KG1 (cell line): ENCODE measurements at regions not wholly inside any gene's neighbourhood (a gene's known extent, or its start where the extent isn't known, plus 50 kb on each side); places are given as distances from the start of the nearest gene placed in this dataset.
"Not testable (repeated sequence)": the region's sequence is repeated elsewhere in the genome, so short reads cannot be mapped to it uniquely, and the experiment has no call there.

Source experiments
- DNase-seq: peaks from one replicate; lab custom pipeline; 2025; lab: John Stamatoyannopoulos, UW

DNA sequence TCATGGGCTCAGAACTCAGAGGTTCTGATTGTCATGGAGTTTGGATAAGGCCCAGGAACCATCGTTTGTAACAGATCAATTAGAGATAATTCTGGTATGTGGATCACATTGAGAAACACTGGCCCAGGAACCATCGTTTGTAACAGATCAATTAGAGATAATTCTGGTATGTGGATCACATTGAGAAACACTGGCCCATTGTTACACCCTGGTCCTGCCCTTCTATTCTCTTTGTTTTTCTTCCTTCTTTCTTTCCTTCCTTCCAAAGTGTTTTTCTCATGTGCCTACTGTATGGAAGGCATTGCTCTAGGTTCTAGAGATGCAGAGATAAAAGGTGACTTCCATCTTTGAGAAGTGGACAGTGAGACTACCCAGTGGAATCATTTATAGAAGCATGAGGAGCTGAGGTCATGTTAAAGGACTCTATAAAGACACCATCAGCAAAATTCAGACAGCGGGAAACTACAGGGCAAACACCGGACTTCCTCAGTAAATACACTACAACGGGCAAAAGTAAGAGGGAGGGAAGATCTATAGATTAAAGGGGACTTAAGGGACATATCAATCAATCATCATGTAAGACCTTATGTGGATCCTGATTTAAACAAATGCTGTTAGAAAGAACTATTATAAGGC lies 153.8 kb downstream of the UNC5CL start:
- DNase-seq: no peak

DNA sequence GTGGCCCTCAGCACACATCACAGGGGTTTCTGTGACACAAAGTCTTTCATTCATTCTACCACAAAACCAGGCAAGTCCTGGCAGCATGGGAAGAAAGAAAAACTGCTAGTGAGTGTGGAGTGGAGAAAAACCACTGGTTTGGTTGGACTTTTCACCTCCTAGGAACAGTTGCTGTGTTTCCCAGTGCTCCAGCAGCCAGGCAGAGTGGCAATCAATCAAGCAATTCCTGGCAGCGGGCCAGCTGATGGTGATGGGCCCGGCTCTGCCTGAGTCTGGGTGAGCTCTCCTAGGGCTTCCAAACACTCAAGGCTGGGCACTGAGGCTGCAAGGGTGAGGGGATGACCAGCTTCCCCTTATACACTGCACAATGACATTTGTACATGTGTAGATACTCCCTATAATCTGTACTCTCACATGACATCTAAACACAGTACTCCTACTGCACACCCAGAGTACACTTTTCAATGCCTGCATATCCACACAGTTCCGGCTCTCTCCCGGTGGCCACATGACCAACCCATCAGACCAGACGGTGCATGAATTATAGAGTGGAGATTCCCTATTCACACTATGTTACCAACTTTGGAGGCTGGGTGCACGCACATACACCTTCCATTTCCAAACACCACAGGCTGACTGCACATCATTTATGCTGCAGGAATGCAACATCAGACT lies 156.6 kb downstream of the UNC5CL start:
- DNase-seq: no peak

DNA sequence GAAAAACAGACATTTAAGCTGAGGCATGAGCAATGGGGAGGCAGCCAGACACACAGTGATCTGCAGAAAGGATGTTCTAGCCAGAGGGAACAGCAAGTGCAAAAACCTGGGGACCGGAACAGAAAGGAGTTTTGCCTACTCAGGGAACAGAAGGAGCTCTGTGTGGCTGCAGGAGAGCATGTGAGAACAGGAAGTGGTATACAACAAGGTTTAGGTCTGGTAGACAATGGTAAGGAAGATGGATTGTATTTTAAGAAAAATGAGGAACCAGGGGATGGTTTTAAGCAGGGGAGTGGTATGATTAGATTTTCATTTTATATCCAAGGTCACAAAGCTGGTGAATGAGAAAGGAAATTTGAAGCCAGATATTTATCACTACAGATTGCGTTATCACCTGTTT lies 157.5 kb downstream of the UNC5CL start:
- DNase-seq: no peak

DNA sequence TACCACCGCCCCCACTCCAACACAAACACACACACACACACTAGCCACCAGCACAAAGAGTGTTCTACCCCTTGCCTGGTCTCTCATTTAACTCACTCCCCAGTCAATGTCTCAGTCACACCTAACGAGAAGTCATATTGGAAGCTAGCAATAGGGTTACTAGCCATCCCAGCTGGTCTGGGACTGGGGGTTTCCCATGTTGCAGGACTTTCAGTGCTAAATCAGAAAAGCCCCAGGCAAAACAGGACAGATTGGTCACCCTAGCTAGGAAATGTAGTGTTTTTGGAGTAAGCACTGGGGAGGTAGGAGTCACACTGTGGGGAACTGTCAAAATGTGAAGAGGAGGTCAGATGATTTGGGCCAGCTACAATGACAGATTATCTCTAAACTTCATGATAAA lies 158.1 kb downstream of the UNC5CL start:
- no peak for DNase-seq

DNA sequence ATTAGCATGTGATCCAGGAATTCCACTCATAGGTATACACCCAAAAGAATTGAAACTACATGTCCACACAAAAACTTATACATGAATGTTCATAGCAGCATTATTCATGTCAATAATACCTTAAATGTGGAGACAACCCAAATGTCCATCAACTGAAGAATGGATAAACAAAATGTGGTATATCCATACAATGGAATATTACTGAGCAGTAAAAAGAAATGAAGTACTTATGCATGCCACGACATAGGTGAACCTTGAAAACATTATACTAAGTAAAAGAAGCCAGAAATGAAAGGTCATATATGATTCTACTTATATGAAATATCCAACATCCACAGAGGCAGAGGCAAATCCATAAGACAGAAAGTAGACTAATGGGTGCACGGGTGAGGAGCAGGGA lies 159.9 kb downstream of the UNC5CL start:
- no peak for DNase-seq

DNA sequence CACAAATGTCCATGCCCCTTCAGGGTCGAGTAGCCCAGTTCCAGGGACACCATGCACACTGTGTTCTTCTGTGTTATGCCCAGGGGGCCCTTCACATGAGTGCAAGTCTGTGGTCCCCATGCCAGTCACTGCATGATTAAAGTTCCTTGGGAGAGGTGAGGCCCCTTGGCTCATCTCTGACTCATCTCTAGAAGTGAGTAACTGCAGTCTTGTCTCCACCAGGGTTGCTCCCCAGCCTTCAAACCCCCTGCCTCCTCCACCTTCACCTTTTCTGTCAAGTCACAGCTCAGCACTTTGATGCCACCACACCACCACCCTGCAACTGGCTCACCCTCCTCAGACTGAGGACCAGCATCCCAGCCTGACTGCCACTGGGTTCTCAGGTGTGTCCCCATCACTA lies 161.7 kb downstream of the UNC5CL start:
- no peak for DNase-seq

DNA sequence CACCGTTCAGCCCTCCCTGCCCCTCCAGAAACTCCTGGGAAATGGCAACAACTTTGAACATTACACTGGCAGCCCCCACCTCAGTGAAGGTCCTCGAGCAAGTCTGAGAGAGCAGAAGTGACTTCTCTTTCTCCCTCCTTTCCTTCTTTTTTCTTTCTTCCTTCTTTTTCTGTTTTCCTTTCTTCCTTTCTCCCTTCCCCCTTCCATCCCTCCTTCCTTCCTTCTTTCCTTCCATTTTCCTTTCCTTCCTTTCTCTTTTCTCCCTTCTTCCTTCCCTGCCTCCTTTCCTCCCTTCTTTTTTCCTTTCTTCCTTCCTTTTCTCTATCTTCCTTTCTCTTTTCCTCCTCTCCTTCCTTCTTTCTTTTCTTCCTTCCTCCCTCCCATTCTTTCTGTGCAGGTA lies 162.7 kb downstream of the UNC5CL start:
- no peak for DNase-seq

DNA sequence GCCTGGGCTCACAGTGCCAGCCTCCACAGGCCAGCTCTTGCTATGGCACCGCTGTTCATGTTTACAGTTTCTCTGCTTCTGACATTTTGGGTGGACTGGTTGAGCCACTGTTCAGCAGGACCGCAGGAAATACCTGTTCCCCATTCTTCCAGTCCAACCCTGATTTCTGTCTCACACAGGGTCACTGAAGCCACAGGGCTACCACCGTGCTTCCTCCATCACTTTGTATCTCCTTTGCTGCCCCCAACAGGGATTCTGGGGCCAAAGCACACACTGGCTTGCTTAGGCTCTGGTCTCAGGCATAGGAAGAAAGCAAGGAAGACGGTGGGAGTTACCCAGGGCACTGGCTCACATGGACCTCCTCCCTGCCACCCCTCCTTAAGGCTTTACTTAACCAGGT lies 164.5 kb downstream of the UNC5CL start:
- no peak for DNase-seq

DNA sequence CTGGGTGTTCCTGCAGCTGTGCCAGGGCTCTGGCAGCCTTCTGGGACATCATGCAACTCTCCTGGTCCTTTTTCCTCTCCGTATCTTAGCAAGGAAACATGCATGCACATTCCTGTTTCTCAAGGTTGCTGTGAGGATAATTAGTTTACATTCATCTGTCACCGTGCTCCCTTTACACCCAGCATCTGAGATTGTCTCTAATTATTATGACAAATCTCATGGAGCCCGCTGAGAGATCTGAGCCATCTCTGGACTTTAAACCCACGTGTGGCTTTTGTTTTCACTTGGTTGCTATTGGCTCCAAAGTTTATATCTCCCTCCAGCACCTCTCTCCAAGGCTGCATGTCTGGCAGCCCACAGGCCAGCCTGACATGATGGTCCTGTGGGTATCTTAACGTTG lies 167.6 kb downstream of the UNC5CL start:
- DNase-seq: no peak

DNA sequence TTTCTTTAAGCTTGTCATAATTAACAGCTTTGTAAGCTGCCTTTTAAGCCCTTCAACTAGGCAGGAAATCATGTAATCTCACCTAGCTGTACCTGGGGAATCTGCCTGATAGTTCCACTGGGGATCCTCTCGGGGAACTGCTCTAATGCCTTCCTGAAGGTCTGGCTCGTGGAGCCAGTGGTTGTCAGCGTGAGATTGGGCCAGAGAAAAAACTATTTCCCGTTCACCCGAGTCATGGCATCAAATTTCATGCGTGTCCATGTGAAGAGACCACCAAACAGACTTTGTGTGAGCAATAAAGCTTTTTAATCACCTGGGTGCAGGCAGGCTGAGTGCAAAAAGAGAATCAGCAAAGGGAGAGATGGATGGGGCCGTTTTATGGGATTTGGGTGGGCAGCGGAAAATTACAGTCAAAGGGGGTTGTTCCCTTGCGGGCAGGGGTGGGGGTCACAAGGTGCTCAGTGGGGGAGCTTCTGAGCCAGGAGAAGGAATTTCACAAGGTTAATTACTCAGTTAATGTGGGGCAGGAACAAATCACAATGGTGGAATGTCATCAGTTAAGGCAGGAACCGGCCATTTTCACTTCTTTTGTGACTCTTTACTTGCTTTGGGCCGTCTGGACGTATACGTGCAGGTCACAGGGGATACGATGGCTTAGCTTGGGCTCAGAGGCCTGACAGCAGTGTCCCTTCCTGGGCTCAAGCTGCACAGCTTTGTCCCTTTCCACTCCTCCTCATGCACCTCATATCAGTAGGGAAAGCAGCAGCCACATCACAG lies 170.7 kb downstream of the UNC5CL start:
- DNase-seq: not testable (repeated sequence)

DNA sequence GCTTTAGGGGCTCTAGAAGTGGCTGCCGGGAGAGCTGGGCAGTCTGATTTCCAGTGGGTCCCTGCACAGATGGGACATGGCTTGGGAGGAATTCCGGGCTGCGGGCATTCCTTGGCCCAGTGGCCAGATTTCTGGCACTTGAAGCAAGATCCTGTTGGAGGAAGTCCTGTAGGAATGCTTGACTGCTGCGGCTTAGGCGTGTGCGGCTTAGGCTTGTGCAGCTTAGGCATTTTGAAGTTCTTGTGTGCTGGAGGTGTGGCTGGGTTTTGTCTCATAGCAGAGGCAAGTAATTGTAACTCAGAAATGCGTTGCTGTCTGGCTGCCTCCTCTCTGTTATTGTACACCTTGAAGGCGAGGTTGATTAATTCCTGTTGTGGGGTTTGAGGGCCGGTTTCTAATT lies 171.5 kb downstream of the UNC5CL start:
- not testable (repeated sequence) for DNase-seq

DNA sequence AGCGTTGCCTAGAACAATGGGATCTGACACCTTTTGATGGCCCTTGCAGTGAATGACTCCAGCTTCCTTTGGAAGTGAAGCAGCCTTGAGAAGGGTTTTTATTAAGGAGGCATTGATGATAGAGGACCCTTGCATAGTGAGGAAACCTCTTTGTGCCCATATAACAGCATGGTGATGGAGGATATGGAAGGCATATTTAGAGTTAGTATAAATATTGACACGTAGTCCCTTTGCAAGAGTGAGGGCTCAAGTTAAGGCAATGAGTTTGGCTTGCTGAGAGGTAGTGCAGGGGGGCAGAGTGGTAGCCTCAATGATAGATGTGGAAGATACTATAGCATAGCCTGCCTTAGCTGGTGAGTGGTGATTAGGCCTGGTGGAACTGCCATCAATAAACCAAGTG lies 173.8 kb downstream of the UNC5CL start:
- not testable (repeated sequence) for DNase-seq

DNA sequence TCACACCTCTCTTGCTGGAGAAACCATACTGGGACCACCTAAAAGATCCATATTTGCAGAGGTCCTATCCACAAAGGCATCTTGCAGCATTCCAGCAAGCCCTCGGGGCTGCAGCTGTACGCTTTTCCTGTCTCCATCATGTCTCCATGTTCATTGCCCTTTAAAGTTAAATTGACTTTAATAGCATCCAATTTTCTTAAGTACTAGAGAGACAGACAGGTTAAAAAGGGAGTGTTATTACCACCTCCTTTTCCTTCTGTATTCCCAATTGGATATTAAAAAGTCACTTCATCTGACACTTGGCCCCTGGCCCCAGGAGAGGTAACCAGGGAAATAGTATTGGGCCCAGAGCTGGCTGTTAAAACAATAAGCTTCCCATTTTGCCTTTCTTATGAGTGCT lies 178.6 kb downstream of the UNC5CL start:
- no peak for DNase-seq

DNA sequence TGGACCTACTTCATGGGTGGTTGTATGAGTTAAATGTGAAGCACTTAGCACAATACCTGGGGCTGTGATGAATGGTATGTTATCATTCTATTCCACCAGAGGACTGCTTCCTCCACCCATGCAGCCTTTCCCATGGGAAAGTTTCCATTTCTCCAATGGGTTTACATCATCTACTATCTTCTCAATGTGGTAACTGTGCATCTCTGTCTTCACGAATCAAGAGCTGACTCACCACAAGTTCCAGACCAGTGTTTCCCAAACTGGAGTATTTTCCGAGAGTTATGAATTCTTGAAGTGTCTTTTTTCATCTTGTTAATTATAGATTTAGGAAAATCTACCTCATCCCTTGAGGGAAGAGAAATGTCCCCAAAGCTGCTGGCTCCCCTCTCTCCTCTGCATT lies 182.8 kb downstream of the UNC5CL start:
- no peak for DNase-seq

DNA sequence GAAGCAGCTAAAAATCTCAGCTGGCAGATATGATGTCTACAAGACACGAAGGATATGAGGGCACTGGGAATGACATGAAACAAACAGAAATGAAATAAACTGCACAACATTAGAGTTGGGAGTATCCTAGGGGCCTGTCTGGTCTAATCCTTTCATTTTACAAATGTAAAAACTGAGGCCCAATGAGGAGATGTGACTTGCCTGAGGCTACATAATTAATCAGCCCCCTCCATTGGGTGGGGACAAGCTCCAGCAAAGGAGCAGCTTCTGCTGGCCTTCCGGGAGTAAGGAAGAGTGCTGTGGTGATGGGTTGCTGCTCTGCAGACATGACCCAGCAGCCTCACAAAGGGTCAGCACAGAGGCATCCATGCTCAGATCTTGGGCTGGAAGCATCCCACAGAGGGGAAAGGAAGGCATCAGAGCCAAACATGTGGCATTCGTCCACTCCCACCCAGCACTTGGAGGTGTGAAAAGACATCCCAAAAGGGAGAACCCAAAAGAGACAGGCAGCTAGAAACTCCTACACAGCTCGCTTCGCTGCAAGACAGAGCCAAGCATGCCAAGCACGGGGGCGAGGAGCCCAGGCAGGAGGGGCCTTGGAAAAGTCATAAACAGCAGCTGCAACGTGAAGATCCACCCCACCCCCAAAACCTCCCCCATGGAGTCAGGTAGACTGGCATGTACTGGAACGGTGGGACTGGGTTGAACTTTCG lies 183.7 kb downstream of the UNC5CL start:
- DNase-seq: no peak

DNA sequence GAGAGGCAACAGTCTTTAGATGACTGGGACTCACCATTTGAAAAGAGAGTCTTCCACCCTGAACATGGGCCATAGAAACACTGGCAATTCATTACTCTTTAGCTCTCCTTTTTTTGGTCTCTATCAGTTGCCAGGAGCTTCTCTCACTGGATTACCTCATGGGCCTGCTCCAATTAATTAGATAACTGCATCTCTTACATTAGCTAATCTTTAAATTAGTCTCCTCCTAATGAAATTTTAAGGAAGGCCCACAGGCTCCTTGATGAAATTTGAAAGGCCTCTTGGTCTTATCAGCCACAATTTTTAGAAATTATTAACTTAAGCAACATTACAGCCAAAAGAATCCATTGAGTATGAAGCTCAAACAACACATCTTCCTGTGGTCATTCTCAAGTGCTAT lies 184.4 kb downstream of the UNC5CL start:
- no peak for DNase-seq

DNA sequence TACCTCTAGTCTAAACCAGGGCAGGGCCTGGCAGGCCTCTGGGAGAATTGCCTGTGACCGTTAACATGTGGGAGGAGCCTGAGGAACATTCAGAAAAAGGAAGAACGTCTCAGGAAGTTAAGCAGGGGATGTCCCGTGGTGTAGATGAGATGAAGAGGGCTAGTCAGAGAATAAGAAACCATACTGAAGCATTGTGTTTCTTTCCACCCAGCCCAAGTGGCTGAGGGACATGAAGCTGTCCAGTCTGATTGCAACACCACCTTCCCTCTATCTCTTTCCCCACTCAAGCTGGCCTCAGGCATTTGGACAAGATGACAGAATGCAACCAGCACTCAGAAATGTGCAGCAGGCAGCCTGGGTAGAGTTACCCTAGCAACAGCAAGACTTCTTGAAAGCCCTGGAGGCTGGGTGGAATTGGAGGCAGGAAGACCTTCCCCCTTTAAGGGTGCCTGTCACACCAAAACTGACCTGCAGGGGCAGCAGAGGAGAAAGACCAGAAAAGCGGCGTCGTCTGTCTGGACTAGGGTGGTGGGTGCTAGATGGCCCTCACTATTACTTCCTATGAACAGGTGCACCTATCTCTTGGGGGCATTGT lies 186.1 kb downstream of the UNC5CL start:
- no peak for DNase-seq

DNA sequence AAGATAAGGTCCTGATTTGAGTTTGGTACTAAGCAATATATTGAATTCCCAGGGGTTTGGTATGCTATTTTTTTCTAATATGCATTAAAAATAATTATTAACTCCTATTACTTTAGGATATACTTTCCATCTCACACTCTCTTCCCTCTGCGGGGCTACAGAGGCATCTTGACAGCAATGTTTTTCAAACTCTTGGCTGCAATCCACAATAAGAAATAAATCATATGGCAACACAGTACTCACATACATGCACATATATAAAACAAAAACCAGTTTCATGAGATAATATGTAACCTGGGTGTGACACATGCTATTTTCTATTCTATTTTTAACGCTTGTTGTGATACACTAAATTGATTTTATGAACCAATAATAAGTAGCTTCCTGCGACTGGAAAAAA lies 189.5 kb downstream of the UNC5CL start:
- no peak for DNase-seq

DNA sequence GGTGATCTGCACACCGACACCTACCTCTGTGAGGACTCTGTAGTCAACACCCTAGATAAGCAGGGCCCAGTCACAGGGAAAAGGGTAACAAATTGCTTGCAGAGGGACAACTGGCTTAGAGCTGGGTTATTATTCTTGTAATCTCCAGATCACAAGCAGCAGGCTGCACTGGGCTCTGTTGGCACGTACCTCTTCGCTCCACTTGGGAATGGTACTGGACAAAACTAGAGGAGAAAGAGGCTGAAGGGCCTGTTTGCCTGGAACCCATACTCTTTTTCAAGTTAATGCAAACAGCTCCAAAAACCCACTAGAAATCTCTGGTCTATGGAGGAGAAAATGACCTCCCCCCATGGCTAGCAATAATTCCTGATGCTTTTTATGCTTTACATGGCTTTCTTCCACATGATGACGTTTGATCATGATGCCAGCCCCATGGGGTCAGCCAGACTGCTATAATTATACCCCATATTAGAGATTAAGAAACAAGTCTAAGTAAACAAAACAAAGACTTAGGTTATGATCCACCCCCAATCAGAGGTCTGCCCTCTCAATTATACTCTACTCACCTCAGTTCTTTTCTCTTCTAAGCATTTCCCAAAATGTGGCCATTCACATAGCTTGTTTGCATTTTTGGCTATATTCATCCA lies 190.0 kb downstream of the UNC5CL start:
- DNase-seq: no peak

DNA sequence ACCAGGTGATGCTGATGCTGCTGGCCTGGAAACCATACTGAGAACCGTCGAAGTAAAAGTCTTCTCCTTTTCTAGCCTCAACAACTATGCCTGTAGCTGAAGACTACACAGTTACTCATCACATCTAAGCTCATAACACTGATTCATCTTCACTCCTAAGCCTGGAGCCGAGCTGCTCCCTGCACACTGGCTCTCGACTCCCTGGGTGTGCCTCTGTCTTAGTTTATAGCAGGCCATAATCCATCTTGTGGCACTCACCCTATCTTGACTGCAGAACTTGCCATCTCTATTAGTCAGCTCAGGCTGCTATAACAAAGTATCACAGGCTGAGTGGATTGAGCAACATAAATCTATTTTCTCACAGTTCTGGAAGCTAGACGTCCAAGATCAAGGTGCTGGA lies 191.0 kb downstream of the UNC5CL start:
- DNase-seq: no peak

DNA sequence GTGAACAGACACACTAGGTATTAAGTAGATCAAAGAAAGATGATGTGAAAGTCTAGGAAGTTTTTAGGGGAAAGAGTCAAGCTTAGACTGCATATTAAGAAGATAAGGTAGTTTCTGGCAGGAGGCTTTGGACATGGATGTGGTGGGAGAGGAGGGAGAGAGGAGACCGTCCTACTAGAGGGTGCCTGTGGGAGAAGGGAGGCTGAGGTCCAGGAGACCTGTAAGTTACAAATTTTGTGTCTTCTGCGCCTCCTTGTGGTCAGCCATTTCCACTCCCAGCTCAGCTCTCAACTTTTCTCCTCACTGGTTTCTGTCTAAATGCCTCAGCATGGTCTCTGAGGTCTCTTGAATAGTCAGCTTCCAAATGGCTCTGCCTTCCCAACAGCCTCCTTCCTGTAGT lies 193.5 kb downstream of the UNC5CL start:
- DNase-seq: no peak

DNA sequence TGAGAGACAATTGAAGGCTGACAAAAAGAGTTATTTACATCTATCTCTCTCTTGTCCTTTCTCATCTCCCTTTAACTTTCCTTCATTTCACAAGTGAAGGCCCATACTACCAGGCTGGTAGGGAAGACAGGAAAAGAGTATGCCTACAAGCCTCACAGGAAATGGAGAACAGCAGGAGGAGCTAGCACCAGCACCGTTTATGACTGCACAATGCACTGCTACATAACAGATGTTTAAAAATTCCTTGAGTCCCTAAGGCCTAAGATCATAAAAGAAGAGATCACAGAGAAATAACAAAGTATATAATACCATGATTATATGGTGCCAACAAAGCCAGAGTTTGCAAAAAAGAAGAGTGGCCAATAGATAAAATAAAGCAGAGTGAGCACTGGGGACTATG lies 194.8 kb downstream of the UNC5CL start:
- DNase-seq: no peak
